ENCODE measurements at regions not wholly inside any gene's neighbourhood (a gene's known extent, or its start where the extent isn't known, plus 50 kb on each side); places are given as distances from the start of the nearest gene placed in this dataset.

DNA sequence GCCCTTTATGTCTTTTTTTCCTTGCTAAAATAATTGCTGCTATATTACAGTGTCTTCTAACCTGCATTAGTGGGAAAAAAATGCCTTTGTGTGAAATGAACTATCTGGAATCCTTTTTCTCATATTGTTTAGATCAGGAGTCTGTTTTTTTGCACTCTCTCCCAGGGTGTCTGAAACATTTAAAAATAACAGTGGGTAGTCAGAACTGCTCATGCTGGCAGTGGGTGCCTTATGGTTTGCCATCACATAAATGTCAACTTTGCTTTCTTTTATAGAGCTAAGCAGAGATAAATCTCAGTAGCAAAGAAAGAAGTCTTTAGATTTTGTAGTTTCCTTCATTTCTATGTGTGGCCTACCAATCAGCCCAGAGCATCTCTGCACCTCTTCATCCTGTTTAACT is 347.8 kb upstream of the RGMB start:
- TF ChIP-seq SIN3A (IDR thresholded peaks at IDR 0.05; ENCODE audit: borderline replicate concordance, insufficient read depth, low read length) (no peak), POLR2AphosphoS5 (IDR thresholded peaks at IDR 0.05; ENCODE audit: low read depth, low read length) (no peak), FOXP2 (optimal IDR thresholded peaks at IDR 0.05; ENCODE audit: borderline replicate concordance, extremely low read depth, extremely low read length, insufficient read depth) (no peak), TAF1 (IDR thresholded peaks at IDR 0.05; ENCODE audit: borderline replicate concordance, insufficient read depth, low read length) (no peak)
- TF ChIP-seq, protein P1, sequence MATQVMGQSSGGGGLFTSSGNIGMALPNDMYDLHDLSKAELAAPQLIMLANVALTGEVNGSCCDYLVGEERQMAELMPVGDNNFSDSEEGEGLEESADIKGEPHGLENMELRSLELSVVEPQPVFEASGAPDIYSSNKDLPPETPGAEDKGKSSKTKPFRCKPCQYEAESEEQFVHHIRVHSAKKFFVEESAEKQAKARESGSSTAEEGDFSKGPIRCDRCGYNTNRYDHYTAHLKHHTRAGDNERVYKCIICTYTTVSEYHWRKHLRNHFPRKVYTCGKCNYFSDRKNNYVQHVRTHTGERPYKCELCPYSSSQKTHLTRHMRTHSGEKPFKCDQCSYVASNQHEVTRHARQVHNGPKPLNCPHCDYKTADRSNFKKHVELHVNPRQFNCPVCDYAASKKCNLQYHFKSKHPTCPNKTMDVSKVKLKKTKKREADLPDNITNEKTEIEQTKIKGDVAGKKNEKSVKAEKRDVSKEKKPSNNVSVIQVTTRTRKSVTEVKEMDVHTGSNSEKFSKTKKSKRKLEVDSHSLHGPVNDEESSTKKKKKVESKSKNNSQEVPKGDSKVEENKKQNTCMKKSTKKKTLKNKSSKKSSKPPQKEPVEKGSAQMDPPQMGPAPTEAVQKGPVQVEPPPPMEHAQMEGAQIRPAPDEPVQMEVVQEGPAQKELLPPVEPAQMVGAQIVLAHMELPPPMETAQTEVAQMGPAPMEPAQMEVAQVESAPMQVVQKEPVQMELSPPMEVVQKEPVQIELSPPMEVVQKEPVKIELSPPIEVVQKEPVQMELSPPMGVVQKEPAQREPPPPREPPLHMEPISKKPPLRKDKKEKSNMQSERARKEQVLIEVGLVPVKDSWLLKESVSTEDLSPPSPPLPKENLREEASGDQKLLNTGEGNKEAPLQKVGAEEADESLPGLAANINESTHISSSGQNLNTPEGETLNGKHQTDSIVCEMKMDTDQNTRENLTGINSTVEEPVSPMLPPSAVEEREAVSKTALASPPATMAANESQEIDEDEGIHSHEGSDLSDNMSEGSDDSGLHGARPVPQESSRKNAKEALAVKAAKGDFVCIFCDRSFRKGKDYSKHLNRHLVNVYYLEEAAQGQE (IDR thresholded peaks at IDR 0.05; ENCODE audit: insufficient read depth in 1 of 2, low read depth in 2 of 2, low read length in 2 of 2), result no peak

DNA sequence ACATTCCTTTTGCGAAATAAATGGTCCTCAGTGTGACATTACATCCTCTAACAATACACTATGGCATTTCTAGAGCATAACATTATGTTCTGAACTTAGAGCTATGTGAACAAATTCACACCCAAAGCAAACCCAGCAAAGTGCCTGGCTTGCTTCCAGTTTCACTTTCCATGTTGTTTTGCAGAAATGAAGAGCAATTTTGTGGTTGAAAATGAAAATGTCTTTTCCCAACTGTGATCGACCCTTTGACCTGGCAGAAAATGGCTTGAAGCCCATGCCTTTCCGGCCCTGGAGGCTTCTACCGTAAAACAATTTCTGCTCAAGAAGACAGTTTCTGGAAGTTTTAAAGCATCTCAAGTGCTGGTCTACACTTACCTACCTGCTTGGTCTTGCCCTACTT is 344.7 kb upstream of the RGMB start:
- no peak for TF ChIP-seq POLR2AphosphoS5 (IDR thresholded peaks at IDR 0.05; ENCODE audit: low read depth, low read length)
- no peak for TF ChIP-seq TAF1 (IDR thresholded peaks at IDR 0.05; ENCODE audit: borderline replicate concordance, insufficient read depth, low read length)
- TF ChIP-seq, protein P1 (IDR thresholded peaks at IDR 0.05; ENCODE audit: insufficient read depth in 1 of 2, low read depth in 2 of 2, low read length in 2 of 2), result no peak
- TF ChIP-seq SIN3A (IDR thresholded peaks at IDR 0.05; ENCODE audit: borderline replicate concordance, insufficient read depth, low read length), result no peak
- no peak for TF ChIP-seq FOXP2 (optimal IDR thresholded peaks at IDR 0.05; ENCODE audit: borderline replicate concordance, extremely low read depth, extremely low read length, insufficient read depth)

DNA sequence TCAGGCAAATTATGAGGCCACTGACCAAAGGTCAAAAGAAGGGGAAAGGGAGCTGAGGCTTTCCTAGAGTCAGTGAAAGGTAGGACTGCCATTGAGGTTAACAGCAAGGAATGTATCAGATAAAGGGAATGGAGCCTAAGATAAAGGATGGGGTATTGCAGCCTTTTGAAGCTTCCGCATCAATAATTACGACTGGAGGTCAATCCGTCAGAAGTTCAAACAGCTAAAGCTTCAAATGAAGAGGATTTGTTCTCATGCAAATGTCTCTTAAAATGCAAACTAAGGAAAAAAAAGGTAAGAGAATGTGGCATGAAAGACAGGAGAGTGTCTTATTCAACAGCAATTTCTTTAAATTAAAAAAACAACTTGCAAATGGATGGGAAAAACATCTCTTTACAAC is 341.1 kb upstream of the RGMB start:
- no peak for TF ChIP-seq POLR2AphosphoS5 (IDR thresholded peaks at IDR 0.05; ENCODE audit: low read depth, low read length)

DNA sequence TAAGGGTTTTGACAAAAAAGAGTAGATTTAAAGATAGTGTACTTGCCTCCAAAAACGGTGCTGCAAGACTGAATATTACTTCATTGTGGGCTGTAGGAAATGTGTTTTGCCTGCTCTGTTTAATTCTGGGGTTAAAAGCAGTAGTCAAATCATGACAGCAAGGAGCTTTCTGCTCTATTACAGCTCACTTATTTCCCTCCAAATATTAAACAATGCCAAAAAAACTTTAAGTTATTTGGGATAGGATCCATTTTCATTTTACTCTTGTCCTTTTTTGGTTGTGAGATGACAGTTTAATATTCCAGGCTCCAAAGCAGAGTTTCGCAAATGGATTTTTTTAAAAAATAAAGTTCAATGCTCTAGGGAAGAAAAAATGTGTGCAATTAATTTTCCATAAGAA is 340.4 kb upstream of the RGMB start:
- TF ChIP-seq TAF1 (IDR thresholded peaks at IDR 0.05; ENCODE audit: borderline replicate concordance, insufficient read depth, low read length) (no peak), FOXP2 (optimal IDR thresholded peaks at IDR 0.05; ENCODE audit: borderline replicate concordance, extremely low read depth, extremely low read length, insufficient read depth) (no peak), POLR2AphosphoS5 (IDR thresholded peaks at IDR 0.05; ENCODE audit: low read depth, low read length) (no peak)
- TF ChIP-seq, protein P1 (IDR thresholded peaks at IDR 0.05; ENCODE audit: insufficient read depth in 1 of 2, low read depth in 2 of 2, low read length in 2 of 2), result no peak

DNA sequence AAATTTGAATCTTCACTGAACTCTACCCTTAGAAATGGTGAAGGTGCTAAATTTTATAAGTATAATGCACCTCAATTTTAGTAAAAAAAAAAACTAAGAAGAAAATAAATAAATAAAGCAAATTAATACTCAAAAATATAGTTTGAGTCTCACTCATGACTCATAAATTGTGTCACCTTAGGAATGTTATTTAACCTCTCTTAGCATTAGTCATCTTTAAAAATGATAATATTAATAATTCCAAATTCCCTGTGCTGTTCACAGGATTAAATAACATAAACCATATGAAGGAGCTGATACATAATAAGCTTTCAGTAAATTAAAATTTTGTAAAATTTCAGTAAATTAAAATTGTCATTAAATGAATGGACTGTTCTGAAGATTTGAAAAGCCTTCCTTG is 339.8 kb upstream of the RGMB start:
- TF ChIP-seq POLR2AphosphoS5 (IDR thresholded peaks at IDR 0.05; ENCODE audit: low read depth, low read length) (no peak), TAF1 (IDR thresholded peaks at IDR 0.05; ENCODE audit: borderline replicate concordance, insufficient read depth, low read length) (no peak), FOXP2 (optimal IDR thresholded peaks at IDR 0.05; ENCODE audit: borderline replicate concordance, extremely low read depth, extremely low read length, insufficient read depth) (no peak), SIN3A (IDR thresholded peaks at IDR 0.05; ENCODE audit: borderline replicate concordance, insufficient read depth, low read length) (no peak)
- TF ChIP-seq, protein P1 (IDR thresholded peaks at IDR 0.05; ENCODE audit: insufficient read depth in 1 of 2, low read depth in 2 of 2, low read length in 2 of 2), result no peak
